HepG2 (cell line): ENCODE measurements at regions not wholly inside any gene's neighbourhood (a gene's known extent, or its start where the extent isn't known, plus 50 kb on each side); places are given as distances from the start of the nearest gene placed in this dataset.

Experiments used
- HES4 ChIP-seq: sonication (generic); formaldehyde crosslinking; IDR thresholded peaks from 2 replicates; pipeline ENCODE4 v1.9.0; 2021; ENCODE audit warnings: mild to moderate bottlenecking, missing genetic modification reagents, borderline replicate concordance
- JDP2 ChIP-seq: sonication (generic); formaldehyde crosslinking; IDR thresholded peaks from 2 replicates; pipeline ENCODE4 v1.8.1; 2022; ENCODE audit warnings: missing genetic modification reagents, borderline replicate concordance
- NONO ChIP-seq, 2 experiments: fragments of 450-650 bp in 1 of 2; sonication (generic) in 1 of 2; formaldehyde crosslinking in 1 of 2; IDR thresholded peaks in 1 of 2; conservative IDR thresholded peaks in 1 of 2; 2 replicates each; pipeline versions ENCODE4 v1.6.1 to v1.8.0; 2017 to 2022; ENCODE audit warnings: mild to moderate bottlenecking in 1 of 2, missing genetic modification reagents in 1 of 2, moderate library complexity in 1 of 2
- PLRG1 ChIP-seq: fragments of 450-650 bp; conservative IDR thresholded peaks from 2 replicates; pipeline ENCODE4 v1.6.1; 2016
- POLR2AphosphoS5 ChIP-seq: IDR thresholded peaks from 2 replicates; pipeline ENCODE4 v1.6.1; 2012; ENCODE audit warnings: low read depth, low read length
- SAFB2 ChIP-seq: sonication (generic); formaldehyde crosslinking; IDR thresholded peaks from 2 replicates; pipeline ENCODE4 v1.5.1; 2020; ENCODE audit warnings: missing genetic modification reagents, low read depth, mild to moderate bottlenecking, borderline replicate concordance
- SP1 ChIP-seq, 2 experiments: fragments of 450-650 bp in 1 of 2; sonication (generic) in 1 of 2; formaldehyde crosslinking in 1 of 2; IDR thresholded peaks; 2 replicates each; pipeline versions ENCODE4 v1.4.0 to v1.6.1; 2016 to 2020; ENCODE audit warnings: missing genetic modification reagents in 1 of 2
- SRSF4 ChIP-seq: fragments of 200-400 bp; formaldehyde crosslinking; IDR thresholded peaks from one replicate; pipeline ENCODE4 v1.6.1; 2018; ENCODE audit warnings: mild to moderate bottlenecking, low read depth, low read length, moderate library complexity; ENCODE audit not compliant: poor library complexity, severe bottlenecking
- TOE1 ChIP-seq: sonication (generic); formaldehyde crosslinking; IDR thresholded peaks from 2 replicates; pipeline ENCODE4 v1.4.0; 2020; ENCODE audit warnings: mild to moderate bottlenecking, missing genetic modification reagents
- ZNF460 ChIP-seq: sonication (generic); formaldehyde crosslinking; IDR thresholded peaks from 2 replicates; pipeline ENCODE4 v1.5.1; 2020; ENCODE audit warnings: missing genetic modification reagents, mild to moderate bottlenecking, borderline replicate concordance
- ZNF546 ChIP-seq: sonication (generic); formaldehyde crosslinking; conservative IDR thresholded peaks from 2 replicates; pipeline ENCODE4 v1.8.1; 2023; ENCODE audit warnings: mild to moderate bottlenecking, missing genetic modification reagents
- ZNF775 ChIP-seq: sonication (generic); formaldehyde crosslinking; IDR thresholded peaks from 2 replicates; pipeline ENCODE4 v1.4.0; 2020; ENCODE audit warnings: missing genetic modification reagents, mild to moderate bottlenecking, moderate library complexity, borderline replicate concordance
- TF ChIP-seq, protein P1 (sequence below): sonication (generic); formaldehyde crosslinking; IDR thresholded peaks from 2 replicates; pipeline ENCODE4 v1.4.0; 2020; ENCODE audit warnings: missing genetic modification reagents
- TF ChIP-seq, protein P2 (sequence below): sonication (generic); formaldehyde crosslinking; IDR thresholded peaks from 2 replicates; pipeline ENCODE4 v1.5.0; 2020; ENCODE audit warnings: missing genetic modification reagents
- TF ChIP-seq, protein P3 (sequence below): sonication (generic); formaldehyde crosslinking; IDR thresholded peaks from 2 replicates; pipeline ENCODE4 v1.4.0; 2020; ENCODE audit warnings: mild to moderate bottlenecking, missing genetic modification reagents
- TF ChIP-seq, protein P4 (sequence below): IDR thresholded peaks from 2 replicates; pipeline ENCODE4 v1.6.1; 2016; ENCODE audit warnings: mild to moderate bottlenecking, missing biosample characterization, missing genetic modification reagents
- TF ChIP-seq, protein P5 (sequence below): sonication (generic); formaldehyde crosslinking; IDR thresholded peaks from 2 replicates; pipeline ENCODE4 v1.4.0; 2020; ENCODE audit warnings: mild to moderate bottlenecking, missing genetic modification reagents, borderline replicate concordance
- TF ChIP-seq, protein P6 (sequence below): sonication (generic); formaldehyde crosslinking; IDR thresholded peaks from 2 replicates; pipeline ENCODE4 v1.8.1; 2023; ENCODE audit warnings: missing genetic modification reagents, mild to moderate bottlenecking, borderline replicate concordance

DNA sequence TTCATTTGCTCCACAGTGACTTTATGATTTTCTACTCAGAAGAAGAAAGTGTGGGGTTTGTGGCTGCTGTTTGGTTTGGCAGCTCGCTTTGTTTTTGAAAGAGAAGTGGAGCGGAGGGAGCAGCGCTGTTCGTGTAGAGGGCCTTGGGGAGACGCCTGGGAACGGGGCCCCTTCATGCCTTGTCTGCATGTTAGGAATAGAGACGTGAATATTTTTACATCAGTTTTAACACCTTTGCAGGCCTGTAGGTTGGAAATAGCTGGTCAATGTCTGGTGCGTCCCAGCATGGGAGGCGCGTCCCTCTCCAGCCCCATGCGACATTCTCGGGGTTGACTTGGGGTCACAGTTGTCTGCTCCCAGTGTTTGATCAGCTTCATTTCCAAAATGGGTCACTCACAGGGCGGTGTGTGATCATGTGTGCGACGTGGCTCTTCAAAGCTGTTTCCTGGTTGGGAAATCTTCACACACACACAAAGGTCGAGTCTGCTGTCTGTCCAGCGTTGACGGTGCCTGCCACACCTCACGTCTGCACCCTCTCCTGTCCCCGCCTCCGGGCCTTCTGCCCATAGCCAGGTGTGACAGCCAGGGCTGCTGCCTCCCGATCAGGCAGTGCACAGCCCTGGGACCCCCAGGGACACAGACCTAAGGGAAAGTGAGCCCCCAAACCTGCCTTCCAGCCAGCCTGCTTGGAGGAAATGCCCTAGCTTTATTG is 149.2 kb downstream of the PSMG1 start (continued):
- TF ChIP-seq ZNF546 (no peak; the same call in 1 of the 2 replicates), PLRG1 (no peak), HES4 (CRISPR knock-in tag) (peak; percentile 61; the same call in 1 of the 2 replicates), SRSF4 (no peak), TOE1 (CRISPR knock-in tag) (no peak), SAFB2 (CRISPR knock-in tag) (no peak), POLR2AphosphoS5 (peak; percentile 25), ZNF460 (CRISPR knock-in tag) (no peak; the same call in 1 of the 2 replicates), SP1 (IDR thresholded peaks at IDR 0.05) (no peak), SP1 (CRISPR knock-in tag; IDR thresholded peaks at IDR 0.05) (peak; percentile 32; the same call in 1 of the 2 replicates), ZNF775 (no peak), NONO (IDR thresholded peaks at IDR 0.05) (no peak), NONO (CRISPR knock-in tag; conservative IDR thresholded peaks at IDR 0.05) (peak; percentile 91), JDP2 (no peak)
- TF ChIP-seq, protein P1, sequence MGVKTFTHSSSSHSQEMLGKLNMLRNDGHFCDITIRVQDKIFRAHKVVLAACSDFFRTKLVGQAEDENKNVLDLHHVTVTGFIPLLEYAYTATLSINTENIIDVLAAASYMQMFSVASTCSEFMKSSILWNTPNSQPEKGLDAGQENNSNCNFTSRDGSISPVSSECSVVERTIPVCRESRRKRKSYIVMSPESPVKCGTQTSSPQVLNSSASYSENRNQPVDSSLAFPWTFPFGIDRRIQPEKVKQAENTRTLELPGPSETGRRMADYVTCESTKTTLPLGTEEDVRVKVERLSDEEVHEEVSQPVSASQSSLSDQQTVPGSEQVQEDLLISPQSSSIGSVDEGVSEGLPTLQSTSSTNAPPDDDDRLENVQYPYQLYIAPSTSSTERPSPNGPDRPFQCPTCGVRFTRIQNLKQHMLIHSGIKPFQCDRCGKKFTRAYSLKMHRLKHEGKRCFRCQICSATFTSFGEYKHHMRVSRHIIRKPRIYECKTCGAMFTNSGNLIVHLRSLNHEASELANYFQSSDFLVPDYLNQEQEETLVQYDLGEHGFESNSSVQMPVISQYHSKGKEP (CRISPR knock-in tag), result no peak
- TF ChIP-seq, protein P2, sequence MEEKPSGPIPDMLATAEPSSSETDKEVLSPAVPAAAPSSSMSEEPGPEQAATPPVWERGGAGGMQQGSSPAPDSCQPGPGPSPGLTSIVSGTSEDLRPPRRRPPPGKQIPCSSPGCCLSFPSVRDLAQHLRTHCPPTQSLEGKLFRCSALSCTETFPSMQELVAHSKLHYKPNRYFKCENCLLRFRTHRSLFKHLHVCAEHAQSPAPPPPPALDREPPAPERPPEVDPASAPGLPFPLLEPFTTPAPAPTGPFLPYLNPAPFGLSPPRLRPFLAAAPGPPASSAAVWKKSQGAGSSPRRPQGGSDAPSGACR (CRISPR knock-in tag), result peak; percentile 99
- TF ChIP-seq, protein P3, sequence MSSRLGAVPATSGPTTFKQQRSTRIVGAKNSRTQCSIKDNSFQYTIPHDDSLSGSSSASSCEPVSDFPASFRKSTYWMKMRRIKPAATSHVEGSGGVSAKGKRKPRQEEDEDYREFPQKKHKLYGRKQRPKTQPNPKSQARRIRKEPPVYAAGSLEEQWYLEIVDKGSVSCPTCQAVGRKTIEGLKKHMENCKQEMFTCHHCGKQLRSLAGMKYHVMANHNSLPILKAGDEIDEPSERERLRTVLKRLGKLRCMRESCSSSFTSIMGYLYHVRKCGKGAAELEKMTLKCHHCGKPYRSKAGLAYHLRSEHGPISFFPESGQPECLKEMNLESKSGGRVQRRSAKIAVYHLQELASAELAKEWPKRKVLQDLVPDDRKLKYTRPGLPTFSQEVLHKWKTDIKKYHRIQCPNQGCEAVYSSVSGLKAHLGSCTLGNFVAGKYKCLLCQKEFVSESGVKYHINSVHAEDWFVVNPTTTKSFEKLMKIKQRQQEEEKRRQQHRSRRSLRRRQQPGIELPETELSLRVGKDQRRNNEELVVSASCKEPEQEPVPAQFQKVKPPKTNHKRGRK (CRISPR knock-in tag), result peak; percentile 37; the same call in 1 of the 2 replicates
- TF ChIP-seq, protein P4, sequence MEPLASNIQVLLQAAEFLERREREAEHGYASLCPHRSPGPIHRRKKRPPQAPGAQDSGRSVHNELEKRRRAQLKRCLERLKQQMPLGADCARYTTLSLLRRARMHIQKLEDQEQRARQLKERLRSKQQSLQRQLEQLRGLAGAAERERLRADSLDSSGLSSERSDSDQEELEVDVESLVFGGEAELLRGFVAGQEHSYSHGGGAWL, result peak; percentile 53; the same call in 1 of the 2 replicates
- TF ChIP-seq, protein P5, sequence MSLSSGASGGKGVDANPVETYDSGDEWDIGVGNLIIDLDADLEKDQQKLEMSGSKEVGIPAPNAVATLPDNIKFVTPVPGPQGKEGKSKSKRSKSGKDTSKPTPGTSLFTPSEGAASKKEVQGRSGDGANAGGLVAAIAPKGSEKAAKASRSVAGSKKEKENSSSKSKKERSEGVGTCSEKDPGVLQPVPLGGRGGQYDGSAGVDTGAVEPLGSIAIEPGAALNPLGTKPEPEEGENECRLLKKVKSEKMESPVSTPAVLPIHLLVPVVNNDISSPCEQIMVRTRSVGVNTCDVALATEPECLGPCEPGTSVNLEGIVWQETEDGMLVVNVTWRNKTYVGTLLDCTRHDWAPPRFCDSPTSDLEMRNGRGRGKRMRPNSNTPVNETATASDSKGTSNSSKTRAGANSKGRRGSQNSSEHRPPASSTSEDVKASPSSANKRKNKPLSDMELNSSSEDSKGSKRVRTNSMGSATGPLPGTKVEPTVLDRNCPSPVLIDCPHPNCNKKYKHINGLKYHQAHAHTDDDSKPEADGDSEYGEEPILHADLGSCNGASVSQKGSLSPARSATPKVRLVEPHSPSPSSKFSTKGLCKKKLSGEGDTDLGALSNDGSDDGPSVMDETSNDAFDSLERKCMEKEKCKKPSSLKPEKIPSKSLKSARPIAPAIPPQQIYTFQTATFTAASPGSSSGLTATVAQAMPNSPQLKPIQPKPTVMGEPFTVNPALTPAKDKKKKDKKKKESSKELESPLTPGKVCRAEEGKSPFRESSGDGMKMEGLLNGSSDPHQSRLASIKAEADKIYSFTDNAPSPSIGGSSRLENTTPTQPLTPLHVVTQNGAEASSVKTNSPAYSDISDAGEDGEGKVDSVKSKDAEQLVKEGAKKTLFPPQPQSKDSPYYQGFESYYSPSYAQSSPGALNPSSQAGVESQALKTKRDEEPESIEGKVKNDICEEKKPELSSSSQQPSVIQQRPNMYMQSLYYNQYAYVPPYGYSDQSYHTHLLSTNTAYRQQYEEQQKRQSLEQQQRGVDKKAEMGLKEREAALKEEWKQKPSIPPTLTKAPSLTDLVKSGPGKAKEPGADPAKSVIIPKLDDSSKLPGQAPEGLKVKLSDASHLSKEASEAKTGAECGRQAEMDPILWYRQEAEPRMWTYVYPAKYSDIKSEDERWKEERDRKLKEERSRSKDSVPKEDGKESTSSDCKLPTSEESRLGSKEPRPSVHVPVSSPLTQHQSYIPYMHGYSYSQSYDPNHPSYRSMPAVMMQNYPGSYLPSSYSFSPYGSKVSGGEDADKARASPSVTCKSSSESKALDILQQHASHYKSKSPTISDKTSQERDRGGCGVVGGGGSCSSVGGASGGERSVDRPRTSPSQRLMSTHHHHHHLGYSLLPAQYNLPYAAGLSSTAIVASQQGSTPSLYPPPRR (CRISPR knock-in tag), result peak; percentile 99
- TF ChIP-seq, protein P6, sequence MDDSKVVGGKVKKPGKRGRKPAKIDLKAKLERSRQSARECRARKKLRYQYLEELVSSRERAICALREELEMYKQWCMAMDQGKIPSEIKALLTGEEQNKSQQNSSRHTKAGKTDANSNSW (CRISPR knock-in tag), result no peak
